ENCODE measurements at regions not wholly inside any gene's neighbourhood (a gene's known extent, or its start where the extent isn't known, plus 50 kb on each side); places are given as distances from the start of the nearest gene placed in this dataset.

GRCh38 chr6:113633638-113634037 is 223.5 kb upstream of the MARCKS start:
- no peak for TF ChIP-seq CTCF (IDR thresholded peaks at IDR 0.05 in 2 of 3, conservative IDR thresholded peaks at IDR 0.05 in 1 of 3; ENCODE audit: borderline replicate concordance in 1 of 3, insufficient read depth in 1 of 3, low read depth in 2 of 3, low read length in 2 of 3)
- TF ChIP-seq SP1 (IDR thresholded peaks at IDR 0.05; ENCODE audit: low read depth) = no peak
- no peak for TF ChIP-seq POLR2AphosphoS5 (IDR thresholded peaks at IDR 0.05; ENCODE audit: low read depth, low read length)
- TF ChIP-seq MAX (IDR thresholded peaks at IDR 0.05) = no peak
- no peak for TF ChIP-seq SIN3A (IDR thresholded peaks at IDR 0.05; ENCODE audit: low read depth)
- TF ChIP-seq ZBTB33 (IDR thresholded peaks at IDR 0.05; ENCODE audit: extremely low read depth, insufficient replicate concordance, low read length) = no peak
- TF ChIP-seq CEBPB (IDR thresholded peaks at IDR 0.05; ENCODE audit: low read depth) = no peak
- TF ChIP-seq SRF (IDR thresholded peaks at IDR 0.05; ENCODE audit: low read depth) = no peak
- no peak for TF ChIP-seq REST (IDR thresholded peaks at IDR 0.05; ENCODE audit: low read depth)
- TF ChIP-seq EZH2 (IDR thresholded peaks at IDR 0.05) = no peak
